BJ (cell line): ENCODE measurements at regions not wholly inside any gene's neighbourhood (a gene's known extent, or its start where the extent isn't known, plus 50 kb on each side); places are given as distances from the start of the nearest gene placed in this dataset.

Source experiments
- CTCF ChIA-PET: fragments of 350-600 bp; formaldehyde crosslinking; extraction: SDS; loops from one replicate; lab custom pipeline; 2021; ENCODE audit warnings: antibody characterized with exemption, inconsistent platforms; lab: Yijun Ruan, JAX
- POLR2A ChIA-PET: fragments of 300-600 bp; sonication (Branson Sonifier 250); formaldehyde crosslinking; extraction: SDS; loops from one replicate; lab custom pipeline; 2021; ENCODE audit warnings: antibody characterized with exemption; lab: Charles Lee
- DNase-seq: peaks from one replicate; pipeline ENCODE4 v3.0.0-alpha.2; 2011; ENCODE audit warnings: low read depth
- H3K27me3 ChIP-seq: 2 replicates; pipeline ENCODE4 v1.6.0; 2011; ENCODE audit warnings: low read length; ENCODE audit not compliant: control insufficient read depth, insufficient read depth
- H3K36me3 ChIP-seq: 2 replicates; pipeline ENCODE4 v1.5.1; 2011; ENCODE audit warnings: low read length; ENCODE audit not compliant: control insufficient read depth, insufficient read depth
- H3K4me3 ChIP-seq: 2 replicates; pipeline ENCODE4 v1.5.1; 2011; ENCODE audit warnings: low read depth, mild to moderate bottlenecking, control low read depth, low read length
- TF ChIP-seq, protein P1 (sequence below): IDR thresholded peaks from 2 replicates; pipeline ENCODE4 v1.5.1; 2011; ENCODE audit warnings: low read depth, mild to moderate bottlenecking, control low read depth, inconsistent platforms, low read length, moderate library complexity; ENCODE audit not compliant: insufficient read depth

DNA sequence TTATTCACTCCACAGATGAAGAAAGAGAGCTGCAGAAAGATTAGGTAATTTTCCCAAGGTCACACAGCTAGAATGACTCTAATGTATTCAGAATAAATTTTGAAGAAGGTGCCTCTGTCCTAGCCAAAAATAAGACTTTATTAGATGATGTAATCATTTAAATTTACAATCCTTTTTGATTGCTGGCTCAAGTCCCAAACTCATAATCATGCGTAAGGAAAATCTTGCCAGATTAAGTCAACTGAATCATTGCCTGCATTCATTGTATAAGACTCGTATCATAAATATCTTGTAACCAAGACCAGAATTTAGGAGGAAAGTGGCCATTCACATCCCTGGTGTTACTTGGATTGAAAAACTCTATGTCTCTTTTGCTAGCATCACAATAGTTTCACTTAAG, 53.1 kb upstream of the STK39 start:
- ChIA-PET POLR2A (no interaction called here), CTCF (no interaction called here)
- Histone ChIP-seq H3K4me3 (no peak overlapping the region), H3K36me3 (no peaks in the 10 kb centered on the region), H3K27me3 (no peaks in the 10 kb centered on the region)
- TF ChIP-seq, protein P1, sequence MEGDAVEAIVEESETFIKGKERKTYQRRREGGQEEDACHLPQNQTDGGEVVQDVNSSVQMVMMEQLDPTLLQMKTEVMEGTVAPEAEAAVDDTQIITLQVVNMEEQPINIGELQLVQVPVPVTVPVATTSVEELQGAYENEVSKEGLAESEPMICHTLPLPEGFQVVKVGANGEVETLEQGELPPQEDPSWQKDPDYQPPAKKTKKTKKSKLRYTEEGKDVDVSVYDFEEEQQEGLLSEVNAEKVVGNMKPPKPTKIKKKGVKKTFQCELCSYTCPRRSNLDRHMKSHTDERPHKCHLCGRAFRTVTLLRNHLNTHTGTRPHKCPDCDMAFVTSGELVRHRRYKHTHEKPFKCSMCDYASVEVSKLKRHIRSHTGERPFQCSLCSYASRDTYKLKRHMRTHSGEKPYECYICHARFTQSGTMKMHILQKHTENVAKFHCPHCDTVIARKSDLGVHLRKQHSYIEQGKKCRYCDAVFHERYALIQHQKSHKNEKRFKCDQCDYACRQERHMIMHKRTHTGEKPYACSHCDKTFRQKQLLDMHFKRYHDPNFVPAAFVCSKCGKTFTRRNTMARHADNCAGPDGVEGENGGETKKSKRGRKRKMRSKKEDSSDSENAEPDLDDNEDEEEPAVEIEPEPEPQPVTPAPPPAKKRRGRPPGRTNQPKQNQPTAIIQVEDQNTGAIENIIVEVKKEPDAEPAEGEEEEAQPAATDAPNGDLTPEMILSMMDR = no peak
- no peak for DNase-seq

DNA sequence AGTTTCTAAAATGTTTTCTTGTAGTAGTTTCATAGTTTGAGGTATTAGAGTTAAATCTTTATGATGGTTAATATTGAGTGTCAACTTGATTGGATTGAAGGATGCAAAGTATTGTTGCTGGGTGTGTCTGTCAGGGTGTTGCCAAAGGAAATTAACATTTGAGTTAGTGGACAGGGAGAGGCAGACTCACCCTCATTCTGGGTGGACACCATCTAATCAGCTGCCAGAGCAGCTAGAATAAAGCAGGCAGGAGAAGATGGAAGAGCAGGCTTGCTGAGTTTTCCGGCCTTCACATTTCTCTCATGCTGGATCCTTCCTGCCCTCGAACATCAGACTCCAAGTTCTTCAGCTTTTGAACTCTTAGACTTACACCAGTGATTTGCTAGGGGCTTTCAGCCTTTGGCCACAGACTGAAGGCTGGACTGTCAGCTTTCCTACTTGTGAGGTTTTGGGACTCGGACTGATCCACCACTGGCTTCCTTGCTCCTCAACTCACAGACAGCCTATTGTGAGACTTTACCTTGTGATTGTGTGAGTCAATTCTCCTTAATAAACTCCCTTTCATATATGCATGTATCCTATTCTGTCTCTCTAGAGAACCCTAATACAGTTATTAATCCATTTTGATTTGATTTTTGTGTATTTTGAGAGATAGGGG, 56.8 kb upstream of the STK39 start:
- ChIA-PET CTCF (no interaction called here), POLR2A (no interaction called here)
- H3K4me3 ChIP-seq = no peak overlapping the region
- no peak for DNase-seq
- no peaks in the 10 kb centered on the region for H3K36me3 ChIP-seq
- TF ChIP-seq, protein P1 = no peak
- H3K27me3 ChIP-seq = no peaks in the 10 kb centered on the region

DNA sequence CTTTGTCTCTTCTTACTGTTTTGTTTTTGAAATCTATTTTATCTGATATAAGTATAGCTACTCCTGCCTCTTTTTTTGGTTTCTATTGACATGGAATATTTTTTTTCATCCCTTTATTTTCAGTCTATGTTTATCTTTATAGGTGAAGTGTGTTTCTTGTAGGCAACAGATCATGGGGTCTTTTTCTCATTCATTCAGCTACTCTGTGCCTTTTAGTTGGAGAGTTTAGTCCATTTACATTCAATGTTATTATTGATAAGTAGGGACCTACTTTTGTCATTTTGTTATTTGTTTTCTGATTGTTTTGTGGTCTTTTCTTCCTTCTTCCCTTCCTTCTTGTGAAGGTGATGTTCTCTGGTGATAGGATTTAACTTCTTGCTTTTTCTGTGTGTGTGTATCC, 60.0 kb upstream of the STK39 start:
- TF ChIP-seq, protein P1 = no peak

DNA sequence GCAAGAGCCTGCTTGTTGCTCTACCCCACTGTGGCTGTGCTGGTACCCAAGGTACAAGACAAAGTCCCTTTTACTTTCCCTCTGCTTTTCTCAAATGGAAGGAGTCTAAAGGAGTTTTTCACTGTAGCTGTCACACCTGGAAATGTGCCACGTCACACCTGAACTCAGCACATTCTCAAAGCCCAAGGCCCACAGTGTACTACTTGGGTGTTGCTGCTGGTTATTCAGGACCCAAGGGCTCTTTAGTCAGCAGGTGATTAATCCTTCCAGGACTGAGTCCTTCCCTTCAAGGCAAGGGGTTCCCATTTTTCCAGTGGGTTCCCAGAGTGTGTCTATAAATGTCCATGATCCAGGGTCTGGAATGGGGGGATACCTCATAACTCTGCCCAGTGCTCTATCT, 63.2 kb upstream of the STK39 start:
- DNase-seq = no peak
- POLR2A ChIA-PET = no interaction called here
- TF ChIP-seq, protein P1 = no peak
- CTCF ChIA-PET = interaction anchor here (1.0 kb wide), 1 partner anchor 24 kb away, joined by 4 read pairs; no protein-coding TSS in a partner anchor
- H3K36me3 ChIP-seq = no peaks in the 10 kb centered on the region
- no peaks in the 10 kb centered on the region for H3K27me3 ChIP-seq
- no peak overlapping the region for H3K4me3 ChIP-seq

More for the DNA sequence above, 60.0 kb upstream of the STK39 start:
- Histone ChIP-seq H3K27me3 (no peaks in the 10 kb centered on the region), H3K4me3 (no peak overlapping the region), H3K36me3 (no peaks in the 10 kb centered on the region)
- POLR2A ChIA-PET = no interaction called here
- CTCF ChIA-PET = no interaction called here
- no peak for DNase-seq

DNA sequence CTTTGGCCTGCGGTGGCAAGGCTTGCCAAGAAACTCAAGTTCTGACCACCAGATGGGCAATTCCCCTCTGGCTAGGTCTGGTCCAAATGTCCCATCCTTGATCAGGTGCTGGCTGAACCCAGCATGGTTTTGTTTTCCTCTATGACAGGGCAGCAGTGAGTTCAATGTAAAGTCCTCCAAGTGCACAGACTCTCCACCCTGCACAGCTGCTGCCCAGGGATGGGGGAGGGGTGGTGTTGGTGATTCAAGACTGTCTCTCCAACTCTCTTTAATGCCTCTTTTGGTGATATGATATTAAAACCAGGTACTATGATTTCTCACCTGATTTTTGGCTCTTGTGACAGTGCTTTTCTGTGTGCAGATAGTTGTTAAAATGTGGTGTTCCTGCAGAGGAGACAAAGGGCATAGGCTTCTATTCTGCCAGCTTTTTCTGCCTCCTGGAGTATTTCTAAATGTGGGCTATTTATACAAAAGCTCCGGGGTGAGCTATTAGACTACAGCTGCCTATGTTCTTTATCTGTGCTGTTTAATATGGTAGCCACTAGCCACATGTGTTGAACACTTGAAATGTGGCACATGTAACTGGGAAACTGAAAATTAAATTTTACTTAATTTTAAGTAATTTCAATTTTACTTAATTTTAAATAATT, 64.0 kb upstream of the STK39 start:
- Histone ChIP-seq H3K36me3 (no peaks in the 10 kb centered on the region), H3K4me3 (no peak overlapping the region), H3K27me3 (no peaks in the 10 kb centered on the region)
- POLR2A ChIA-PET = no interaction called here
- CTCF ChIA-PET = interaction anchor here (1.0 to 1.5 kb wide), 2 partner anchors 11 to 24 kb away, joined by 4 to 6 read pairs; no protein-coding TSS in a partner anchor
- TF ChIP-seq, protein P1 = no peak
- DNase-seq = no peak
